ENCODE measurements at regions not wholly inside any gene's neighbourhood (a gene's known extent, or its start where the extent isn't known, plus 50 kb on each side); places are given as distances from the start of the nearest gene placed in this dataset.

DNA sequence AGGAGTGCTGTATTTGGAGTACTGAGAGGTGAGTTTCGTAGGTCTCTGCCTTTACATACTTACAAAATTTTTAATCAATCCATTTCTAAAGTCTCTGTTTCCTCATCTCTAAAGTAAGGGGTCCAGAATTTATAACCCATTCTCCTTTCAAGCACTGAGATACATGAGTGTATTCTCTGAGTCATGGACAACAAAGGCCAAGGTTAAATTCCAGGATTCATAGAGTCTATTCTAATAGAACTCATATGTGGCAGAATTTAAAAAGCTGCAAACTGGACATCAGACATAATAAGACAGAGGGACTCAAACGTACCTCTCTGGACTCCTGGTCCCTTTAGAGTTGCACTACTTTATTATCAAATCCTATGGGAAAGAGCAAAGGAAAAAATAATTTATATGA, 112.5 kb upstream of the SLIT3 start:
- no peak for DNase-seq (ENCODE audit: insufficient read length, low spot score, missing footprints)
- H3K9me3 ChIP-seq (ENCODE audit: low read depth, low read length), result no peaks in the 10 kb centered on the region
- no peaks in the 10 kb centered on the region for H3K36me3 ChIP-seq (ENCODE audit: insufficient read depth, low read length)
- peaks cover 65% of the 10 kb centered on the region for H3K4me1 ChIP-seq (ENCODE audit: insufficient read depth, low read length)
- no peak overlapping the region for H2AFZ ChIP-seq (ENCODE audit: low read length)
- H3K27ac ChIP-seq (ENCODE audit: low read depth, low read length), result peak overlapping the region; percentile 57
- no peaks in the 10 kb centered on the region for H3K79me2 ChIP-seq (ENCODE audit: insufficient read depth, low read length)
- no peaks in the 10 kb centered on the region for H4K20me1 ChIP-seq (ENCODE audit: insufficient read depth, low read length)
- H3K4me2 ChIP-seq (ENCODE audit: insufficient read depth, low read length), result peak overlapping the region; percentile 43
- no peak overlapping the region for H3K4me3 ChIP-seq (ENCODE audit: insufficient read depth, low read length)
- TF ChIP-seq, protein P1, sequence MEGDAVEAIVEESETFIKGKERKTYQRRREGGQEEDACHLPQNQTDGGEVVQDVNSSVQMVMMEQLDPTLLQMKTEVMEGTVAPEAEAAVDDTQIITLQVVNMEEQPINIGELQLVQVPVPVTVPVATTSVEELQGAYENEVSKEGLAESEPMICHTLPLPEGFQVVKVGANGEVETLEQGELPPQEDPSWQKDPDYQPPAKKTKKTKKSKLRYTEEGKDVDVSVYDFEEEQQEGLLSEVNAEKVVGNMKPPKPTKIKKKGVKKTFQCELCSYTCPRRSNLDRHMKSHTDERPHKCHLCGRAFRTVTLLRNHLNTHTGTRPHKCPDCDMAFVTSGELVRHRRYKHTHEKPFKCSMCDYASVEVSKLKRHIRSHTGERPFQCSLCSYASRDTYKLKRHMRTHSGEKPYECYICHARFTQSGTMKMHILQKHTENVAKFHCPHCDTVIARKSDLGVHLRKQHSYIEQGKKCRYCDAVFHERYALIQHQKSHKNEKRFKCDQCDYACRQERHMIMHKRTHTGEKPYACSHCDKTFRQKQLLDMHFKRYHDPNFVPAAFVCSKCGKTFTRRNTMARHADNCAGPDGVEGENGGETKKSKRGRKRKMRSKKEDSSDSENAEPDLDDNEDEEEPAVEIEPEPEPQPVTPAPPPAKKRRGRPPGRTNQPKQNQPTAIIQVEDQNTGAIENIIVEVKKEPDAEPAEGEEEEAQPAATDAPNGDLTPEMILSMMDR (IDR thresholded peaks at IDR 0.05; ENCODE audit: extremely low read depth, low read depth, low read length), result no peak
- H3K27me3 ChIP-seq (ENCODE audit: insufficient read depth, low read length), result no peaks in the 10 kb centered on the region

DNA sequence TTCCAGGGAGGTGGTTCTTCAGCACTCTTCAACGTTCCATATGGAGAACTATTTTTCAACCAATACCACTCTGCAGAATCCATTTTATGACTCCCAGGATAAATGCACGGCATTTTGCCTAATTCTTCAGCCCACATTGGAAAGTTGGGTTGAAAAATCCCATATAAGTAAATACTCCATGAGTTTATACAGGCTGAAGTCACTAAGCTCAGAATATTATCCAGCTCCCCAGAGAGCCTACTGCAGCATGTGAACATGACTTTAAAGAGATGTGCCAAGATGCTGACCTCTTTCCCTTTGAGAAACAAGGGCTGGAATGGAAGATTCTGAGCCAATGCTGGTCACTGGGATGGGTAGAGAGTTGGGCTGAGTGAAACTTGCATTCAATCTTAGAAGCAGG, 111.9 kb upstream of the SLIT3 start:
- Histone ChIP-seq H3K9me3 (ENCODE audit: low read depth, low read length) (no peaks in the 10 kb centered on the region), H3K27me3 (ENCODE audit: insufficient read depth, low read length) (no peaks in the 10 kb centered on the region), H4K20me1 (ENCODE audit: insufficient read depth, low read length) (no peaks in the 10 kb centered on the region), H2AFZ (ENCODE audit: low read length) (no peak overlapping the region), H3K4me1 (ENCODE audit: insufficient read depth, low read length) (peaks cover 71% of the 10 kb centered on the region), H3K4me3 (ENCODE audit: insufficient read depth, low read length) (no peak overlapping the region), H3K27ac (ENCODE audit: low read depth, low read length) (peak overlapping the region; percentile 57), H3K79me2 (ENCODE audit: insufficient read depth, low read length) (no peaks in the 10 kb centered on the region), H3K4me2 (ENCODE audit: insufficient read depth, low read length) (peak overlapping the region; percentile 43), H3K36me3 (ENCODE audit: insufficient read depth, low read length) (no peaks in the 10 kb centered on the region)
- TF ChIP-seq, protein P1 (IDR thresholded peaks at IDR 0.05; ENCODE audit: extremely low read depth, low read depth, low read length), result no peak
- no peak for DNase-seq (ENCODE audit: insufficient read length, low spot score, missing footprints)

DNA sequence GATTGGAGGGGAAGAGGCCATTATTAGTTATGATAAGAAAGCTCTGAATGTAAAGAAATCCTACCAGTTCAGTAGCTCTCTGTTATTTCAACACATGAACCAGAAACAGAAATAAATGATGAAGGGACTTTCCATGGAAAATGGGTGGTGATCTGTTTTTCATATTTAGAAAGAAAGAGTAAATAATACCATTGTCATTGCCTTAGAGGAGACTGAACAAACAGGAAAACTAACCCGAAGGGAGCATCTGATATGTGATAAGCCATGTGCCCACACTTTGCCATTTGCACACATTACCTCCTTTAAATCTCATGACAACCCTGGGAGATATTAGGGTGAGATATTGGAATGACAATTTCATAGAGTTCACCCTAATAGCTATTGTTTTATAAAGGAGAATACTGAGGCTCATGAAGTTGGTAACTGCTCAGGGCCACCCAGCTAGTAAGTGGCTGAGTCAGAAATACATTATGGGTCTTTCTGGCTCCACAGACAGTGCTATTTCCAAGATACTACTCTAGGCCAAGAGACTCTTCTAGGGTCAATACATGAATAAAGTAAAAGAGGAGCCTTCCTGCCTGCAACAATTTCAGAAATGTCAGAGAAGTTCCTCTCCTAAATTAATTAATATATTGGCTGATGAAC, 111.0 kb upstream of the SLIT3 start:
- TF ChIP-seq, protein P1 (IDR thresholded peaks at IDR 0.05; ENCODE audit: extremely low read depth, low read depth, low read length), result no peak
- H3K4me3 ChIP-seq (ENCODE audit: insufficient read depth, low read length), result no peak overlapping the region
- no peaks in the 10 kb centered on the region for H4K20me1 ChIP-seq (ENCODE audit: insufficient read depth, low read length)
- no peaks in the 10 kb centered on the region for H3K9me3 ChIP-seq (ENCODE audit: low read depth, low read length)
- no peaks in the 10 kb centered on the region for H3K27me3 ChIP-seq (ENCODE audit: insufficient read depth, low read length)
- peaks cover 63% of the 10 kb centered on the region for H3K4me1 ChIP-seq (ENCODE audit: insufficient read depth, low read length)
- H3K36me3 ChIP-seq (ENCODE audit: insufficient read depth, low read length), result no peaks in the 10 kb centered on the region
- peak overlapping the region; percentile 27 for H3K4me2 ChIP-seq (ENCODE audit: insufficient read depth, low read length)
- peak overlapping the region; percentile 47 for H3K27ac ChIP-seq (ENCODE audit: low read depth, low read length)
- no peak overlapping the region for H2AFZ ChIP-seq (ENCODE audit: low read length)
- no peak for DNase-seq (ENCODE audit: insufficient read length, low spot score, missing footprints)
- no peaks in the 10 kb centered on the region for H3K79me2 ChIP-seq (ENCODE audit: insufficient read depth, low read length)

DNA sequence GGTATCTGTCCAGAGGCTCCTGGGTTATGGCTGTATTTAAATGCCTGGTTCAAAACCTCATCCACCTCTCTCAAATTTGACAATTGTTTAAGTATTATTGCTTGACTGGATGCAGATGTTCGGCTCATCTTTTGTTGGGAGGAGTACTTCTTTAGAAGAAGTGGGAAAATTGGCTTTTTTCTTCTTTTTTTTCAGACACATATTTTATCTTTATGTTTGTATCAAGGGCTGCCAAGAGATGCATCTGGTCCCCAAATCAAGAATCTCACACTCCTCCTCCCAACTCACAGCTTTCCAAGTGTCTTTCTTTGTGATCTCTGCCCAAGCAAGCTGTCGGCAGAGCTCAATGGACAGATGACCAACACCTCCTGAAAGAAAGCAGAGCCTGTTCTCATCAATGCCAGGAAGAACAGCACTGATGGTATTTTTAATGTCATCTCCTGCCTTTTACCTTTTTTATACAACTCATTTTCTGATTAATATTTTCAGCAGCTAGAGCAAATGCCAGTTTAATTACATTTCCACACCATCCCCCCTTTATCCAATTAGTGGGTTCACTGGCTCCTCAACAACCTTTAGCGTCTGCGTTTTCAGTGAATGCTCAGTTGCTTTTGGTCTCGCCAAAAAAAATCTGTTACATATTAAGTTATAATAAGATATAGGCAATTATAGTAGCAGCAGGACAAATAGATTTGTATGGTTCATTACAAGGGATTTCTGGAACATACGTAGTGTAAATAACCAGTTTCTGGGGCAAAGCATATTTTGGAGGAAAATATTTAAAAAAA, 110.3 kb upstream of the SLIT3 start:
- Histone ChIP-seq H3K4me3 (ENCODE audit: insufficient read depth, low read length) (no peak overlapping the region), H3K9me3 (ENCODE audit: low read depth, low read length) (no peaks in the 10 kb centered on the region), H4K20me1 (ENCODE audit: insufficient read depth, low read length) (no peaks in the 10 kb centered on the region), H3K36me3 (ENCODE audit: insufficient read depth, low read length) (no peaks in the 10 kb centered on the region), H3K79me2 (ENCODE audit: insufficient read depth, low read length) (no peaks in the 10 kb centered on the region), H2AFZ (ENCODE audit: low read length) (no peak overlapping the region), H3K27ac (ENCODE audit: low read depth, low read length) (no peak overlapping the region), H3K4me2 (ENCODE audit: insufficient read depth, low read length) (no peak overlapping the region), H3K4me1 (ENCODE audit: insufficient read depth, low read length) (peaks cover 57% of the 10 kb centered on the region), H3K27me3 (ENCODE audit: insufficient read depth, low read length) (no peaks in the 10 kb centered on the region)
- TF ChIP-seq, protein P1 (IDR thresholded peaks at IDR 0.05; ENCODE audit: extremely low read depth, low read depth, low read length), result no peak
- no peak for DNase-seq (ENCODE audit: insufficient read length, low spot score, missing footprints)
